COR-L47 (cell line): ENCODE measurements at regions not wholly inside any gene's neighbourhood (a gene's known extent, or its start where the extent isn't known, plus 50 kb on each side); places are given as distances from the start of the nearest gene placed in this dataset.
"Not testable (repeated sequence)": the region's sequence is repeated elsewhere in the genome, so short reads cannot be mapped to it uniquely, and the experiment has no call there.

Experiments used
- DNase-seq: peaks from one replicate; lab custom pipeline; 2025; lab: John Stamatoyannopoulos, UW

GRCh38 chr5:77869116-77869798 is 93.1 kb upstream of the TBCA start:
- DNase-seq = peak; percentile 74

- no peak for DNase-seq
Measured at GRCh38 chr5:77867914-77868313, 91.8 kb upstream of the TBCA start.

- DNase-seq = no peak
Measured at GRCh38 chr5:77867194-77867691, 91.1 kb upstream of the TBCA start.

GRCh38 chr5:77866198-77866597 is 90.1 kb upstream of the TBCA start:
- no peak for DNase-seq

- DNase-seq = no peak
Measured at GRCh38 chr5:77864997-77865396, 88.9 kb upstream of the TBCA start.

GRCh38 chr5:77863181-77863580 is 87.0 kb upstream of the TBCA start:
- DNase-seq = no peak

- DNase-seq = no peak
Measured at GRCh38 chr5:77861576-77861975, 85.4 kb upstream of the TBCA start.

GRCh38 chr5:77859306-77859705 is 83.2 kb upstream of the TBCA start:
- DNase-seq = no peak

- not testable (repeated sequence) for DNase-seq
Measured at GRCh38 chr5:77858678-77859077, 82.5 kb upstream of the TBCA start.

GRCh38 chr5:77855369-77855768 is 79.2 kb upstream of the TBCA start:
- no peak for DNase-seq

- no peak for DNase-seq
Measured at GRCh38 chr5:77853353-77853907, 77.3 kb upstream of the TBCA start.

GRCh38 chr5:77852514-77853352 is 76.6 kb upstream of the TBCA start:
- DNase-seq = no peak

GRCh38 chr5:77852068-77852513 is 76.0 kb upstream of the TBCA start:
- DNase-seq = no peak

GRCh38 chr5:77851176-77852067 is 75.3 kb upstream of the TBCA start:
- DNase-seq = no peak

GRCh38 chr5:77850536-77851175 is 74.5 kb upstream of the TBCA start:
- DNase-seq = no peak

- no peak for DNase-seq
Measured at GRCh38 chr5:77849308-77849900, 73.3 kb upstream of the TBCA start.

- no peak for DNase-seq
Measured at GRCh38 chr5:77847814-77848290, 71.7 kb upstream of the TBCA start.

- no peak for DNase-seq
Measured at GRCh38 chr5:77847129-77847460, 71.0 kb upstream of the TBCA start.

GRCh38 chr5:77846422-77847128 is 70.4 kb upstream of the TBCA start:
- DNase-seq = no peak

- DNase-seq = no peak
Measured at GRCh38 chr5:77845324-77845646, 69.1 kb upstream of the TBCA start.
